D721Med (cell line): ENCODE measurements at regions not wholly inside any gene's neighbourhood (a gene's known extent, or its start where the extent isn't known, plus 50 kb on each side); places are given as distances from the start of the nearest gene placed in this dataset.
"Not testable (repeated sequence)": the region's sequence is repeated elsewhere in the genome, so short reads cannot be mapped to it uniquely, and the experiment has no call there.

Source experiments
- DNase-seq: peaks from one replicate; pipeline ENCODE4 v3.0.0; 2011; ENCODE audit warnings: low spot score; ENCODE audit not compliant: insufficient read length
- FAIRE-seq: peaks from 2 replicates; lab custom pipeline; 2011; peaks lifted over from hg19 to GRCh38; lab: Jason Lieb, UNC
- TF ChIP-seq, protein P1 (sequence below): IDR thresholded peaks from 2 replicates; pipeline ENCODE4 v1.5.1; 2012; ENCODE audit warnings: mild to moderate bottlenecking, control low read depth; ENCODE audit not compliant: insufficient read depth; ENCODE audit errors: missing control alignments

DNA sequence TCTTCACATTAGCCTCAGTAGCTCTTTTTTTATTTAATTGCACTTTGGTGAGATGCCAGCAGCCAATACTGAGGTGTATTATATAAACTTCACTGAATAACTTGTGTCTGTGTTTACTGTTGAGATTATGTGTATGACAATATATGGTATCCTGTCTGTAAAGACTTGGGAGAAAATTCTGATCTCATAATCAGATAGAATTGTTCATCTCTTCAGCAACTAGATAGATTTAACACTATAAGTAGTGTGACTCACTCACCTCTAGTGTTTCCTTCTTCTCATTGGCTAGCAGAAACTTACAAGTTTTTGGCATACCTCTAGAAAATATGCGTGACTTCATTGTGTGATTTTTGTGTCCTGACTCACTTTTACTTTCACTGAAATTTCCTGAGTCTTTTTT is 67.6 kb upstream of the TGFBR2 start:
- DNase-seq (no peak), FAIRE-seq (no peak)
- TF ChIP-seq, protein P1, sequence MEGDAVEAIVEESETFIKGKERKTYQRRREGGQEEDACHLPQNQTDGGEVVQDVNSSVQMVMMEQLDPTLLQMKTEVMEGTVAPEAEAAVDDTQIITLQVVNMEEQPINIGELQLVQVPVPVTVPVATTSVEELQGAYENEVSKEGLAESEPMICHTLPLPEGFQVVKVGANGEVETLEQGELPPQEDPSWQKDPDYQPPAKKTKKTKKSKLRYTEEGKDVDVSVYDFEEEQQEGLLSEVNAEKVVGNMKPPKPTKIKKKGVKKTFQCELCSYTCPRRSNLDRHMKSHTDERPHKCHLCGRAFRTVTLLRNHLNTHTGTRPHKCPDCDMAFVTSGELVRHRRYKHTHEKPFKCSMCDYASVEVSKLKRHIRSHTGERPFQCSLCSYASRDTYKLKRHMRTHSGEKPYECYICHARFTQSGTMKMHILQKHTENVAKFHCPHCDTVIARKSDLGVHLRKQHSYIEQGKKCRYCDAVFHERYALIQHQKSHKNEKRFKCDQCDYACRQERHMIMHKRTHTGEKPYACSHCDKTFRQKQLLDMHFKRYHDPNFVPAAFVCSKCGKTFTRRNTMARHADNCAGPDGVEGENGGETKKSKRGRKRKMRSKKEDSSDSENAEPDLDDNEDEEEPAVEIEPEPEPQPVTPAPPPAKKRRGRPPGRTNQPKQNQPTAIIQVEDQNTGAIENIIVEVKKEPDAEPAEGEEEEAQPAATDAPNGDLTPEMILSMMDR, result no peak

DNA sequence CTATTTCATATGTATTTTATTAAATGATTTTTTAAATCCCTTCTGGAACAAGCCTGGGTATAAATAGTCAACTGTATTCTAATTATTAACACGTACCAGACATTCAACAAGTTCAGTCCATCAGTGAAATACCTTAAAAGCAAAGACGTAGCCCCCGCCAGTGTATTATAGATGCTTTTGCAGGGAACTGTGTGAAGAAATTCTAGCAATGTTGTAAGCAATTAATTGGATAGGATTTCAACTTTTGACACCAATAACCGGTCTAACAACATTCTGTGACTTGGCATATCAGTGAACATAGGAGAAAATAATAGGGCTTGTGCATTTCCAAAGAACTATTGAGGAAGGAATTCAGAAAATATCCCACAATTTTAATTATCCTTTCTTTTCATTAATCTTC is 67.2 kb upstream of the TGFBR2 start:
- no peak for FAIRE-seq

DNA sequence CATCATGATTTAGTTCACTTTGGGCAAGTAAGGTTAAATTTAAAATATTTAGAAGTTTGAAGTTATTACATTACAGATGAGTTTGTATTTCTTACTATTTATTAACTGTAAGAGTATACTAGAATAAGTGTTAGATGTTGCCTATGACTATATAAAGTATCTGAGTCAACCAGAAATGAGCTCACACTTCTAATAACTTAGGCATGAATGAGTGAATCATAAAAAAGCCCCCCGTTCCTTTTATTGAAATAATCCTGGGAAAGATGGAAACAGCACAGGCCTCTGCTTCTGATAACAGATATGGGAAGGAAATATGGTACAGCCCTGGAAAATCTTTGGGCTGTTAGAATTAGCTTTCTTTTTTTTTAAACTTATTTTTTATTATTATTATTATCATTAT is 66.6 kb upstream of the TGFBR2 start:
- FAIRE-seq, result no peak
- no peak for DNase-seq
- TF ChIP-seq, protein P1, result no peak

More for the DNA sequence above, 67.2 kb upstream of the TGFBR2 start:
- DNase-seq, result no peak
- TF ChIP-seq, protein P1, result no peak

DNA sequence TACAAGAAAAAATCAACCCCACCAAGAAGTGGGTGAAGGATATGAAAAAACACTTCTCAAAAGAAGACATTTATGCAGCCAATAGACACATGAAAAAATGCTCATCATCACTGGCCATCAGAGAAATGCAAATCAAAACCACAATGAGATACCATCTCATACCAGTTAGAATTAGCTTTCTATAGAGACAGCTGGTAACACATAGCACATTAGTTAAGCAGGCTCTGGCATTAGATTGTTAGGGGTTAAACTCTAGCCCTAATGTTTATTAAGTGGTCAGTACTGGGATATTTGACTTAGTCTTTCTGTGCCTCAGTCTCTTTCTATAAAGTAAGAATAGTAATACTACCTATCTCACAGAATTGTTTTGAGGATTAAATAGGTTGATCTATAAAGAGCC is 65.2 kb upstream of the TGFBR2 start:
- not testable (repeated sequence) for DNase-seq, FAIRE-seq

DNA sequence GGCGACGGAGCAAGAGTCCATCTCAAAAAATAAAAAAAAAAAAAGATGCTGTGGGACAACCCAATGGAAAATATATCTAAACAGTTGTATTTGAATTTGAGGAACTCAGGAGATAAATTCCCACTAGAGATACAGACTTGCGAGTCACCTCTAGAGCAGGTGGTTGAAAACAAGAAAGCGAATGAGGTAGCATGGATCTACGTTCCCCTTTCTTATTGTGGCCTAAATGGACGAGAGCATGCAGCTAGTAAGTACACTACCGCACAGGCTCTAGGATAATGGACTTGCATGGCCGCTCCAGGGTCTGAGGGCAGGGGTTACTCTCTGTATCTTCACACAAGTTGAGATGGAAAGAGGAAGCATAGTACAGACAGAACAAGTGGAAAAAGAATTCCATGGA is 63.5 kb upstream of the TGFBR2 start:
- FAIRE-seq (no peak), DNase-seq (no peak)
- TF ChIP-seq, protein P1, result no peak

DNA sequence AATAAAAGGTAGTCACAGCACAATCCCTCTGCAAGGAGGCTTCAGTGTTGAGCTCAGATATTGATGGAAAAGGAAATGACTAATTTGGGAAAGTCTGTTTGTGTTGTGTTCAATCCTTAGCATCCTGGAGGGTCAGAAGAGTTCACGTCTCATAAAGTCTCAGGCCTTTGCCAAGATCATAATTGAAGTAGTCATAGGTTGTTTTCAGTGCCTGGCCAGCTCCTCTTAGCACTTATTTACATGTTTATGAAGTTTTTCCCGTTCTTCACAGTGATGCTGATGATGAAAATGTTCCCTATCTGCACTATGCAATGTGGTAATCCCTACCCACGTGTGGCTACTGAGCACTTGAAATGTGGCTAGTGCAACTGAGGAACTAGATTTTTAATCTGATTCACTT is 61.6 kb upstream of the TGFBR2 start:
- TF ChIP-seq, protein P1, result no peak
- FAIRE-seq (no peak), DNase-seq (no peak)

DNA sequence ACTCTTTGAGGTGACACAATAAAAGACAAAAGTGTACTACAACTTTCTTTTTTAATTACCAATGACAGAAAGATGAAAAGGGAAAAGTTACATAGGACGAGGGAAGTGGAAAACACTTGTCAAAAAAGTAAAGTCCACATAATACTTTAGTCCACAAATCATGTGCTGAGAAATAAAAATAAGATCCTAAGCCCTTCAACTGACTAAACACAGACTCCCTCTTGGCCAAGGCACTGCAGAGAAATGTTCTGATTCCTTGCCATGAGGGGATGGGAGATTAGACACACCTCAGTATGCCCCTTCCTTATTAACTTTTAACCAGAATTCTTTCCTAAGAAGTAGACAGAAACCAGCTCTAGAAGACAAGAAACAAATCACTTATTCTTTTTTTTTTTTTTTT is 59.5 kb upstream of the TGFBR2 start:
- FAIRE-seq (no peak), DNase-seq (no peak)

More for the DNA sequence above, 59.5 kb upstream of the TGFBR2 start:
- TF ChIP-seq, protein P1, result no peak
